ENCODE measurements at regions not wholly inside any gene's neighbourhood (a gene's known extent, or its start where the extent isn't known, plus 50 kb on each side); places are given as distances from the start of the nearest gene placed in this dataset.

- TF ChIP-seq CTCF (IDR thresholded peaks at IDR 0.05; ENCODE audit: low read depth, low read length, missing input control) (no peak), GABPA (IDR thresholded peaks at IDR 0.05 in 1 of 2, conservative IDR thresholded peaks at IDR 0.05 in 1 of 2) (no peak), EGR1 (IDR thresholded peaks at IDR 0.05; ENCODE audit: low read depth in 2 of 2) (no peak), MAX (IDR thresholded peaks at IDR 0.05) (no peak), FOXA1 (IDR thresholded peaks at IDR 0.05) (no peak), REST (IDR thresholded peaks at IDR 0.05) (no peak), RAD21 (IDR thresholded peaks at IDR 0.05) (no peak), YY1 (IDR thresholded peaks at IDR 0.05) (no peak), RXRA (IDR thresholded peaks at IDR 0.05) (no peak), NR2F2 (IDR thresholded peaks at IDR 0.05) (no peak), TAF1 (conservative IDR thresholded peaks at IDR 0.05) (no peak), JUND (IDR thresholded peaks at IDR 0.05) (no peak), ZBTB33 (IDR thresholded peaks at IDR 0.05) (no peak), SP1 (IDR thresholded peaks at IDR 0.05) (no peak)
Observed at GRCh38 chr13:76808927-76809326, 77.3 kb downstream of the KCTD12 start.

Measured in liver (tissue), 3 donors.